ENCODE measurements at regions not wholly inside any gene's neighbourhood (a gene's known extent, or its start where the extent isn't known, plus 50 kb on each side); places are given as distances from the start of the nearest gene placed in this dataset.

- DNase-seq, result no peak
These were observed 277.0 kb downstream of the ZNF536 start for GRCh38 chr19:30648866-30649862.

- DNase-seq, result no peak
These were observed 275.9 kb downstream of the ZNF536 start for GRCh38 chr19:30647891-30648720.

GRCh38 chr19:30646806-30647205, 274.6 kb downstream of the ZNF536 start:
- no peak for DNase-seq

- no peak for DNase-seq
These were observed 273.9 kb downstream of the ZNF536 start for GRCh38 chr19:30645946-30646577.

- DNase-seq, result no peak
These were observed 268.2 kb downstream of the ZNF536 start for GRCh38 chr19:30640252-30640965.

- DNase-seq, result no peak
These were observed 266.7 kb downstream of the ZNF536 start for GRCh38 chr19:30638889-30639288.

GRCh38 chr19:30637926-30638325, 265.7 kb downstream of the ZNF536 start:
- DNase-seq, result no peak

- DNase-seq, result no peak
These were observed 263.1 kb downstream of the ZNF536 start for GRCh38 chr19:30634996-30635975.

- no peak for DNase-seq
These were observed 262.1 kb downstream of the ZNF536 start for GRCh38 chr19:30634131-30634830.

- no peak for DNase-seq
These were observed 258.8 kb downstream of the ZNF536 start for GRCh38 chr19:30631033-30631370.

GRCh38 chr19:30630289-30631032, 258.3 kb downstream of the ZNF536 start:
- DNase-seq, result no peak

- DNase-seq, result no peak
These were observed 256.9 kb downstream of the ZNF536 start for GRCh38 chr19:30629086-30629485.

- DNase-seq, result no peak
These were observed 254.4 kb downstream of the ZNF536 start for GRCh38 chr19:30626626-30626966.

GRCh38 chr19:30625947-30626625, 253.9 kb downstream of the ZNF536 start:
- no peak for DNase-seq

- no peak for DNase-seq
These were observed 250.1 kb downstream of the ZNF536 start for GRCh38 chr19:30622276-30622675.

- no peak for DNase-seq
These were observed 249.2 kb downstream of the ZNF536 start for GRCh38 chr19:30621326-30621920.

- no peak for DNase-seq
These were observed 248.2 kb downstream of the ZNF536 start for GRCh38 chr19:30620354-30620753.

- DNase-seq, result no peak
These were observed 237.6 kb downstream of the ZNF536 start for GRCh38 chr19:30609656-30610270.

GRCh38 chr19:30608471-30608870, 236.3 kb downstream of the ZNF536 start:
- DNase-seq, result no peak

Data from femur (tissue), 1 donor.